K562 (cell line): ENCODE measurements at regions not wholly inside any gene's neighbourhood (a gene's known extent, or its start where the extent isn't known, plus 50 kb on each side); places are given as distances from the start of the nearest gene placed in this dataset.
A peak's percentile ranks its signal among the peaks of the same experiment; 100 is the strongest.

ENCODE experiments used
- ATAC-seq: fragments of 200-7000 bp; cut with Tn5 transposase; 3 replicates; pipeline ENCODE4 v1.9.1; 2020; ENCODE audit warnings: moderate library complexity
- BruUV-seq: library from RNA; stranded (reverse); fragments of 400-500 nt; replicated peaks from 2 replicates; lab custom pipeline; 2021; lab: Mats Ljungman, UMichigan
- CTCF ChIA-PET: fragments of 300-600 bp; formaldehyde crosslinking; extraction: SDS; loops from one replicate; lab custom pipeline; 2021; ENCODE audit warnings: low intra/inter-chr PET ratio; lab: Yijun Ruan, JAX
- POLR2A ChIA-PET: fragments of 300-600, 350-650 bp; sonication (Branson Sonifier 250); formaldehyde crosslinking; extraction: SDS; loops from one replicate; lab custom pipeline; 2021; ENCODE audit warnings: antibody characterized with exemption, inconsistent platforms; lab: Yijun Ruan, JAX
- DNase-seq, 4 experiments: peaks; one replicate each; pipeline versions ENCODE4 v3.0.0 to v3.0.0-alpha.2; 2011 to 2018; ENCODE audit warnings: low spot score in 3 of 4, mixed read lengths in 3 of 4; ENCODE audit errors: extremely low read depth in 1 of 4
- FAIRE-seq: peaks from 2 replicates; lab custom pipeline; 2011; peaks lifted over from hg19 to GRCh38; lab: Jason Lieb, UNC
- H2AFZ ChIP-seq: 2 replicates; pipeline ENCODE4 v1.6.0; 2011; ENCODE audit warnings: low read depth, low read length, control low read depth, inconsistent platforms
- H3K27ac ChIP-seq: fragments of 200-600 bp; 3 replicates; pipeline ENCODE4 v1.8.0; 2011; ENCODE audit warnings: low read depth, mild to moderate bottlenecking, control low read depth, inconsistent platforms, low read length, moderate library complexity, mixed read lengths; ENCODE audit errors: extremely low read depth
- H3K27me3 ChIP-seq, 2 experiments: fragments of 300-600 bp in 1 of 2; 2 replicates in 1 of 2; 3 replicates in 1 of 2; pipeline versions ENCODE4 v1.6.0 to v1.8.0; 2011; ENCODE audit warnings: inconsistent platforms in 2 of 2, low read length in 2 of 2, mild to moderate bottlenecking in 1 of 2, mixed read lengths in 1 of 2, moderate library complexity in 1 of 2; ENCODE audit not compliant: control insufficient read depth in 2 of 2, insufficient read depth in 2 of 2
- H3K36me3 ChIP-seq: fragments of 300-600 bp; 3 replicates; pipeline ENCODE4 v1.8.0; 2011; ENCODE audit warnings: mild to moderate bottlenecking, low read length, inconsistent platforms; ENCODE audit not compliant: control insufficient read depth, insufficient read depth
- H3K4me1 ChIP-seq, 2 experiments: fragments of 200-600 bp in 1 of 2; replicated peaks in 1 of 2; 2 replicates in 1 of 2; 3 replicates in 1 of 2; pipeline versions ENCODE4 v1.5.1 to v1.8.0; 2011; ENCODE audit warnings: inconsistent platforms in 2 of 2, low read length in 2 of 2, mild to moderate bottlenecking in 1 of 2, mixed read lengths in 1 of 2, moderate library complexity in 1 of 2; ENCODE audit not compliant: control insufficient read depth in 2 of 2, insufficient read depth in 2 of 2
- H3K4me2 ChIP-seq: 2 replicates; pipeline ENCODE4 v1.6.1; 2011; ENCODE audit warnings: low read length, control low read depth, inconsistent platforms, mixed read lengths; ENCODE audit not compliant: insufficient read depth
- H3K4me3 ChIP-seq: fragments of 200-600 bp; sonication (generic), shearing (Covaris generic); 2 replicates; pipeline ENCODE4 v1.5.1; 2016; ENCODE audit warnings: control low read depth, inconsistent platforms
- H3K79me2 ChIP-seq: fragments of 200-600 bp; 3 replicates; pipeline ENCODE4 v1.8.0; 2011; ENCODE audit warnings: low read length, inconsistent platforms; ENCODE audit not compliant: control insufficient read depth, insufficient read depth
- H3K9ac ChIP-seq, 2 experiments: 2 replicates each; pipeline versions ENCODE4 v1.6.0 to v1.6.1; 2011; ENCODE audit warnings: low read depth in 2 of 2, low read length in 2 of 2, control low read depth in 1 of 2, inconsistent platforms in 1 of 2, mild to moderate bottlenecking in 1 of 2, mixed read lengths in 1 of 2; ENCODE audit not compliant: insufficient read depth in 1 of 2
- H3K9me1 ChIP-seq: one replicate; pipeline ENCODE4 v1.6.0; 2011; ENCODE audit warnings: inconsistent platforms, mild to moderate bottlenecking, low read length, moderate library complexity; ENCODE audit not compliant: control insufficient read depth, insufficient read depth
- H3K9me3 ChIP-seq: replicated peaks from 2 replicates; pipeline ENCODE4 v1.5.1; 2011; ENCODE audit warnings: low read depth, low read length, inconsistent platforms; ENCODE audit not compliant: control insufficient read depth, insufficient read depth
- H4K20me1 ChIP-seq: replicated peaks from 2 replicates; pipeline ENCODE4 v1.6.1; 2011; ENCODE audit warnings: low read length, inconsistent platforms, mixed read lengths; ENCODE audit not compliant: control insufficient read depth, insufficient read depth
- ADNP ChIP-seq: fragments of 200-800 bp; sonication (Bioruptor generic); IDR thresholded peaks from 2 replicates; pipeline ENCODE4 v1.6.1; 2016; ENCODE audit warnings: missing genetic modification characterization, missing compliant biosample characterization
- ARID1B ChIP-seq: fragments of 450-650 bp; IDR thresholded peaks from 2 replicates; pipeline ENCODE4 v1.6.1; 2016; ENCODE audit warnings: antibody characterized with exemption, mild to moderate bottlenecking, inconsistent platforms
- BACH1 ChIP-seq: fragments of 200-800 bp; sonication (Bioruptor generic); IDR thresholded peaks from 2 replicates; pipeline ENCODE4 v1.6.1; 2016; ENCODE audit warnings: missing genetic modification characterization, missing compliant biosample characterization
- BRCA1 ChIP-seq, 2 experiments: fragments of 450-650 bp in 1 of 2; sonication (generic) in 1 of 2; formaldehyde crosslinking in 1 of 2; IDR thresholded peaks; 2 replicates each; pipeline versions ENCODE4 v1.5.0 to v1.6.1; 2017 to 2020; ENCODE audit warnings: mild to moderate bottlenecking in 1 of 2, missing genetic modification reagents in 1 of 2
- CTCF ChIP-seq, 3 experiments: IDR thresholded peaks in 2 of 3; conservative IDR thresholded peaks in 1 of 3; 2 replicates each; pipeline ENCODE4 v1.5.1; 2011 to 2012; ENCODE audit warnings: low read length in 3 of 3, mild to moderate bottlenecking in 3 of 3, control low read depth in 2 of 3, improper control_type of control experiment in 1 of 3, inconsistent platforms in 1 of 3, low read depth in 1 of 3, mixed read lengths in 1 of 3, moderate library complexity in 1 of 3; ENCODE audit not compliant: insufficient read depth in 2 of 3
- SOX6 ChIP-seq: fragments of 450-650 bp; IDR thresholded peaks from 2 replicates; pipeline ENCODE4 v1.6.1; 2014; ENCODE audit warnings: mild to moderate bottlenecking
- USF1 ChIP-seq: sonication (generic); formaldehyde crosslinking; IDR thresholded peaks from 2 replicates; pipeline ENCODE4 v1.9.0; 2022; ENCODE audit warnings: mild to moderate bottlenecking, missing genetic modification reagents
- ZNF668 ChIP-seq: fragments of 250-450 bp; sonication (Bioruptor Pico); IDR thresholded peaks from 2 replicates; pipeline ENCODE4 v1.8.0; 2022; ENCODE audit warnings: mild to moderate bottlenecking, inconsistent platforms
- WGBS: fragments of 100-300 bp; shearing (Covaris generic); methylation state at CpG from one replicate; pipeline ENCODE4 v1.1.6; 2016; ENCODE audit warnings: low coverage, mixed read lengths; ENCODE audit not compliant: insufficient coverage; ENCODE audit errors: missing lambda C conversion rate; 5-methylcytosine and 5-hydroxymethylcytosine counted together
- in situ Hi-C: fragments of 300-500 bp; cut with MboI; formaldehyde crosslinking; loops from 4 replicates; pipeline ENCODE4 v1.15.0; 2018; ENCODE audit warnings: inconsistent platforms, mixed read lengths
- intact Hi-C: fragments of 100-400 bp; cut with micrococcal nuclease; formaldehyde crosslinking; loops from 2 replicates; pipeline ENCODE4 v1.14.2; 2022

- H3K27ac ChIP-seq, result no peak overlapping the region
- ChIA-PET POLR2A (interaction anchor here (0.7 to 2.0 kb wide), 3 partner anchors 9 to 194 kb away, joined by 3 to 8 read pairs (median 4); no protein-coding TSS in a partner anchor), CTCF (no interaction called here)
- H3K36me3 ChIP-seq, result no peaks in the 10 kb centered on the region
- H3K27me3 ChIP-seq, result peaks cover 50 to 79% of the 10 kb centered on the region in 2 experiments
- no peak overlapping the region for H3K4me2 ChIP-seq
- BruUV-seq, result no TSS peak
- no peaks in the 10 kb centered on the region for H3K9me1 ChIP-seq
- H3K9me3 ChIP-seq, result no peaks in the 10 kb centered on the region
- no peak overlapping the region for H2AFZ ChIP-seq
- DNase-seq (no peak), ATAC-seq (no peak; the same call in 2 of the 3 replicates), FAIRE-seq (no peak)
- WGBS, result 12% methylated on average over 7 of the region's 7 CpGs
- H3K9ac ChIP-seq, result no peak overlapping the region
- no peaks in the 10 kb centered on the region for H3K79me2 ChIP-seq
- TF ChIP-seq ADNP (tag) (no peak), CTCF (IDR thresholded peaks at IDR 0.05 in 2 of 3, conservative IDR thresholded peaks at IDR 0.05 in 1 of 3; ENCODE audit: insufficient read depth in 2 of 3, low read depth in 1 of 3, low read length in 3 of 3) (no peak), ARID1B (no peak)
- in situ Hi-C loops (no loop called here), intact Hi-C loops (no loop called here)
- H4K20me1 ChIP-seq, result peaks cover 2% of the 10 kb centered on the region; the same call in 1 of the 2 replicates
- H3K4me1 ChIP-seq, result 0 out of 5 replicates have a peak, but pooled peaks cover 0 to 2% of the 10 kb centered on the region in 2 experiments
- H3K4me3 ChIP-seq, result no peak overlapping the region
These were observed 82.0 kb upstream of the CASZ1 start for GRCh38 chr1:10878469-10878868.

- Histone ChIP-seq H3K27ac (no peak overlapping the region), H3K4me1 (0 out of 5 replicates have a peak, but pooled peaks cover 0 to 2% of the 10 kb centered on the region in 2 experiments), H3K4me3 (no peak overlapping the region), H3K9me1 (no peaks in the 10 kb centered on the region), H3K4me2 (no peak overlapping the region), H4K20me1 (no peaks in the 10 kb centered on the region; the same call in 1 of the 2 replicates), H3K36me3 (no peaks in the 10 kb centered on the region), H3K27me3 (peaks cover 42 to 74% of the 10 kb centered on the region in 2 experiments), H3K79me2 (no peaks in the 10 kb centered on the region), H3K9me3 (no peaks in the 10 kb centered on the region), H3K9ac (no peak overlapping the region), H2AFZ (no peak overlapping the region)
- in situ Hi-C loops, result no loop called here
- DNase-seq (no peak), FAIRE-seq (no peak), ATAC-seq (peak; percentile 64)
- no TSS peak for BruUV-seq
- 5% methylated on average over 7 of the region's 7 CpGs for WGBS
- ChIA-PET CTCF (no interaction called here), POLR2A (no interaction called here)
- intact Hi-C loops, result no loop called here
- TF ChIP-seq BACH1 (tag) (no peak), BRCA1 (IDR thresholded peaks at IDR 0.05) (no peak), BRCA1 (CRISPR knock-in tag; IDR thresholded peaks at IDR 0.05) (no peak), USF1 (no peak), ZNF668 (CRISPR knock-in tag) (no peak), SOX6 (no peak)
These were observed 83.6 kb upstream of the CASZ1 start for GRCh38 chr1:10880063-10880462.
